SJSA1 (cell line): ENCODE measurements at regions not wholly inside any gene's neighbourhood (a gene's known extent, or its start where the extent isn't known, plus 50 kb on each side); places are given as distances from the start of the nearest gene placed in this dataset.

ENCODE experiments used
- DNase-seq, 2 experiments: peaks; one replicate each; pipeline ENCODE4 v3.0.0-alpha.2; 2015 to 2020; ENCODE audit warnings: low spot score in 2 of 2, low read depth in 1 of 2
- H3K27ac ChIP-seq: fragments of 250-450 bp; sonication (Bioruptor Pico); 2 replicates; pipeline ENCODE4 v1.5.1; 2020; ENCODE audit warnings: mild to moderate bottlenecking, moderate library complexity
- H3K27me3 ChIP-seq: fragments of 250-450 bp; sonication (Bioruptor Pico); replicated peaks from 2 replicates; pipeline ENCODE4 v1.5.1; 2020; ENCODE audit warnings: mild to moderate bottlenecking, moderate library complexity
- H3K36me3 ChIP-seq: fragments of 250-450 bp; sonication (Bioruptor Pico); 2 replicates; pipeline ENCODE4 v1.5.1; 2020; ENCODE audit warnings: mild to moderate bottlenecking
- H3K4me1 ChIP-seq: fragments of 250-450 bp; sonication (Bioruptor Pico); replicated peaks from 2 replicates; pipeline ENCODE4 v1.6.1; 2021; ENCODE audit warnings: mild to moderate bottlenecking
- H3K4me3 ChIP-seq: fragments of 250-450 bp; sonication (Bioruptor Pico); 2 replicates; pipeline ENCODE4 v1.5.1; 2020; ENCODE audit warnings: mild to moderate bottlenecking
- H3K9me3 ChIP-seq: fragments of 250-450 bp; sonication (Bioruptor Pico); replicated peaks from 2 replicates; pipeline ENCODE4 v1.5.1; 2020; ENCODE audit warnings: mild to moderate bottlenecking

DNA sequence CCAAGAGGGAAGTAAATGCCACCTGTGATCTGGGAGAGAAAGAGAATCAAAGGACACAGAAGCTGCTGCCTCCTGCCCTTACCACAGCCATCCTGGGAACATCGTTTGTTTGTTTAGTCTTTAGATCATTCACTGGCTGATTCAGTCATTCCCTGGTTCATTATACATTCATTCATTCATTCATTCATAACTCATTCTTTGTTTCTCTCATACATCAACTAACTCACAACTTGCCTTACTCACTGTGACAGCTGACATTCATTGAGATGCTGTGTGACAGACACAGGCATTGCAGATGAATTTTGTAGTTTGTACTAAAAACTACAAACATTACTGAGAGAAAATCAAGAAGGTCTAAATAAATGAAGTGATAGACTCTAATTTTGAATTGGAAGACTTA is 291.0 kb upstream of the TNRC6C start:
- Histone ChIP-seq H3K9me3 (0 out of 2 replicates have a peak, but pooled peaks cover 6% of the 10 kb centered on the region), H3K4me1 (no peaks in the 10 kb centered on the region), H3K4me3 (no peak overlapping the region), H3K36me3 (no peaks in the 10 kb centered on the region), H3K27me3 (no peaks in the 10 kb centered on the region), H3K27ac (no peak overlapping the region)
- DNase-seq: no peak

DNA sequence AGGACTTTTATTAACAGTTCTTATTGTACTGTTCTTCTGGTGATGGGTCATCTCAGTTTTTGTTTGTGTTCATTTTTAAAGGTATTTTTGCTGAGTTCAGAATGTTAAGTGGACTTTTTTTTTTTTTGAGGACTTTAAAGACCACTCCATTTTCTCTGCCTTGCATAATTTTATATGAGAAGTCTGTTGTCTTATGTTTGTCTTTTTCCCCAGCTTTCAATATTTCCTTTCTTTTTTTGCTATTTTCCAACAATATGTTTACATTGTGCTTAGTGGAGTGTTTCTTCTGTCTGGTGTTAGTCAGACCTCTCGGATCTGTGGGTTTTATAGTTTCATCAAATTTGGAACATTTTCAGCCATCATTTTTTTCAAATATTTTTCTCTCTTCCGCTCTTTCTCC is 290.0 kb upstream of the TNRC6C start:
- DNase-seq: no peak

GRCh38 chr17:77670173-77670572 is 288.3 kb upstream of the TNRC6C start:
- no peaks in the 10 kb centered on the region for H3K4me1 ChIP-seq
- H3K9me3 ChIP-seq: 0 out of 2 replicates have a peak, but pooled peaks cover 6% of the 10 kb centered on the region
- no peak overlapping the region for H3K27ac ChIP-seq
- no peak overlapping the region for H3K4me3 ChIP-seq
- no peak for DNase-seq
- 0 out of 2 replicates have a peak, but pooled peaks cover 3% of the 10 kb centered on the region for H3K27me3 ChIP-seq
- H3K36me3 ChIP-seq: no peaks in the 10 kb centered on the region

More for the DNA sequence above, 290.0 kb upstream of the TNRC6C start:
- H3K9me3 ChIP-seq: 0 out of 2 replicates have a peak, but pooled peaks cover 6% of the 10 kb centered on the region
- H3K4me1 ChIP-seq: no peaks in the 10 kb centered on the region
- H3K27ac ChIP-seq: no peak overlapping the region
- no peaks in the 10 kb centered on the region for H3K27me3 ChIP-seq
- H3K4me3 ChIP-seq: no peak overlapping the region
- no peaks in the 10 kb centered on the region for H3K36me3 ChIP-seq

GRCh38 chr17:77674358-77674757 is 284.1 kb upstream of the TNRC6C start:
- Histone ChIP-seq H3K4me1 (no peaks in the 10 kb centered on the region), H3K36me3 (no peaks in the 10 kb centered on the region), H3K4me3 (no peak overlapping the region), H3K9me3 (no peaks in the 10 kb centered on the region), H3K27ac (no peak overlapping the region), H3K27me3 (peaks cover 18% of the 10 kb centered on the region)
- no peak for DNase-seq

DNA sequence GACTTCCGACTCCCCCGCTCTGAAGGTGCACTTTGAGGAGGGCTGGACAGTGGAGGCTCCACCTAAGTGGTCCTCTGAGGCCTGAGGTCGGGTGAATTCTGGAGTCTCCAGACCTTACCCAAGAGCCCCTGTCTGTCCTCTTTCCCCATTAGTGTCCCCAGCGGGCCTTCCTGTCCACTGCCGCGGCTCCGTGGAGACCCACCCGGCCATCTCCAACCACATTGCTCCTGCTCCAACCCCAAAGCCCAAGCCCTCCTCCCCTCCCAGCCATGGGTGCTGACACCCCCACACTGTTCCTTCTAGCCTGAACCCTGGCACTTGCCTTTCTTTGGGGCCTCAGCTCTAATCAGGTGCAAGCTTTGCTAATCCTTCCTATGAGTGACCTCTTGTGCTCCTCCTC is 283.1 kb upstream of the TNRC6C start:
- Histone ChIP-seq H3K36me3 (no peaks in the 10 kb centered on the region), H3K27me3 (peaks cover 18% of the 10 kb centered on the region), H3K27ac (no peak overlapping the region), H3K4me3 (no peak overlapping the region), H3K4me1 (no peaks in the 10 kb centered on the region), H3K9me3 (no peaks in the 10 kb centered on the region)
- no peak for DNase-seq

- no peak overlapping the region for H3K27ac ChIP-seq
- no peaks in the 10 kb centered on the region for H3K4me1 ChIP-seq
- no peak overlapping the region for H3K4me3 ChIP-seq
- no peak for DNase-seq
- H3K9me3 ChIP-seq: no peaks in the 10 kb centered on the region
- H3K36me3 ChIP-seq: no peaks in the 10 kb centered on the region
- H3K27me3 ChIP-seq: peaks cover 18% of the 10 kb centered on the region
Observed at GRCh38 chr17:77675816-77676215, 282.7 kb upstream of the TNRC6C start.

GRCh38 chr17:77676237-77676661 is 282.3 kb upstream of the TNRC6C start:
- Histone ChIP-seq H3K36me3 (no peaks in the 10 kb centered on the region), H3K27me3 (peaks cover 18% of the 10 kb centered on the region), H3K4me3 (no peak overlapping the region), H3K27ac (no peak overlapping the region), H3K4me1 (no peaks in the 10 kb centered on the region), H3K9me3 (no peaks in the 10 kb centered on the region)
- no peak for DNase-seq

DNA sequence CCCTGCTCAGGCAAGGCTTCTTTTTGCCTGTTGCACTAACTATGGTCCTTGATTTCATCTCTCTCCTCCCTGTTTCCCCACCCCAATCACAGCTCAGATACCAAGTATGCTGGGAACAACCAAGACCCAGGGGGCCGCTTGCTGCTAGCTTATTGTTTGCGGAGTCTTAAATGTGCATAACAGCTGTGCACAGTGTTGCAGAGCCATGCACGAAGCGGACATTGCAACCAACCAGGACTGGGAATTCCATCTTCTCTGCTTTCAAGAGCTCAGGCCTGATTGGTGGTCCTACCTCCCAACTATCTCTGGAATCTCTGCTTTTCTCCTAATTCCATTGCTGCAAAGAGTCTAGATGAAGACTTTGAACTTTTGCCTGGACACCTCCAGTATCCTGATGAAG is 281.3 kb upstream of the TNRC6C start:
- H3K9me3 ChIP-seq: no peaks in the 10 kb centered on the region
- no peak overlapping the region for H3K4me3 ChIP-seq
- no peak overlapping the region for H3K27ac ChIP-seq
- no peaks in the 10 kb centered on the region for H3K36me3 ChIP-seq
- no peak for DNase-seq
- peaks cover 18% of the 10 kb centered on the region for H3K27me3 ChIP-seq
- no peaks in the 10 kb centered on the region for H3K4me1 ChIP-seq

DNA sequence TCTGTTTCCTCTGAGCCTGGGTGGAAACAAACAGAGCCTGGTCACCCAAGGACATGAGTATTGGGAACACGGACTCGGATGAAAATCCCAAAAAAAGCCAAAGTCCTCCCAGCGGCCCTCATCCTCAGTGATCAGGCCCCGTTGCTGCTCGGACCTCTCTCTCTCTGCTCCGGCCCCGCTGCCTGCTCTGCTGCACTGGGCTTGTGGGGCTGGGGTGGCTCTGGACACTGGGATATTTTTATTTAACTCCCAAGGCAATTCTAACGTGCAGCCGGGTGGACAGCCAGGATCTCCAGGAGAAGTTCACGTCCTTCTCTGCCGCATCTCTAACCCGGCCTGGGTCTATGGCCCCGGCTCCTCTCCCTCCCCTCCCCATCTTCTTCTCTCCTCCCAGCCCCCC is 280.9 kb upstream of the TNRC6C start:
- no peak for DNase-seq
- H3K36me3 ChIP-seq: no peaks in the 10 kb centered on the region
- peaks cover 18% of the 10 kb centered on the region for H3K27me3 ChIP-seq
- no peaks in the 10 kb centered on the region for H3K9me3 ChIP-seq
- H3K27ac ChIP-seq: no peak overlapping the region
- no peaks in the 10 kb centered on the region for H3K4me1 ChIP-seq
- H3K4me3 ChIP-seq: no peak overlapping the region

DNA sequence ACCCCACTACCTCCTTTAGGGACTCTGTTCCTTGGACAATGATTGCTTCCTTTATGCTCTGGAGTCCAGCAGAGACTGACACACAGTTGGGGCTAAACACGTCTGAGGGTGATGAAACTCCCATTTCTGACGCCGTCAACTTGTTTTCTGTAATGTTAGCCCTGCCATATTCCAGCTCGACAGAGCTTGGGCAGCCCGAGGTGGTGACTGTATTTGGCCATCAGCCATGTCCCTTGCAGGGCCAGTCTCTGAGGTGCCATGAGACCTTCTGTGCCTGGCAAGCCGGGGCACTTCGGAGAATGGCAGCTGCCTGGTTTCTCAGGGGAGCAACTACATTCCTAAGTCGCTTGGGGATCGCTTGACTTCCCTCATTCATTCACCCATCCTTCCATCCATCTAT is 278.9 kb upstream of the TNRC6C start:
- Histone ChIP-seq H3K4me3 (no peak overlapping the region), H3K27me3 (peaks cover 18% of the 10 kb centered on the region), H3K9me3 (no peaks in the 10 kb centered on the region), H3K36me3 (no peaks in the 10 kb centered on the region), H3K27ac (no peak overlapping the region), H3K4me1 (no peaks in the 10 kb centered on the region)
- no peak for DNase-seq

DNA sequence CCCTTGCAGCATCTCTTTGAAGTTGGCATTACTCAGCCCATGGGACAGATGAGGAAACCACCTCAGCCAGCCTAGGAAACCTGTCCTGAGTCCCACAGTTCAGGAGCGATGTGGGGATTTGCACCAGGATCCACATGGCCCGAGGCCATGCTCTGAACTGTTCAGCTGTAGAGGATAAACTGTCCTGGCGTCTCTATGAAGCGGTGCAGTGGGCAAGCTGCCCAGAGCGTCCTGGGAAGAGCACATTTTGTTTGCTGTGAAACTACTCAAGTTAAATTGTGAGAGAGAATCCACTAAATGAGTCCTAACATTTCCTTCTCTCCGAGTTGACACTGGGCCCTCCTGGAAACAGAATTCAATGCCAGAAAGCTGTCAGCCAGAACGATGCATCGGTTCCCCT is 276.6 kb upstream of the TNRC6C start:
- H3K36me3 ChIP-seq: no peaks in the 10 kb centered on the region
- no peak overlapping the region for H3K4me3 ChIP-seq
- H3K27me3 ChIP-seq: peaks cover 17% of the 10 kb centered on the region; the same call in 1 of the 2 replicates
- DNase-seq: no peak
- H3K27ac ChIP-seq: no peak overlapping the region
- no peaks in the 10 kb centered on the region for H3K4me1 ChIP-seq
- H3K9me3 ChIP-seq: 0 out of 2 replicates have a peak, but pooled peaks cover 4% of the 10 kb centered on the region

GRCh38 chr17:77684803-77685798 is 273.4 kb upstream of the TNRC6C start:
- no peak for DNase-seq
- H3K4me1 ChIP-seq: no peaks in the 10 kb centered on the region
- no peaks in the 10 kb centered on the region for H3K36me3 ChIP-seq
- no peak overlapping the region for H3K4me3 ChIP-seq
- H3K27me3 ChIP-seq: peaks cover 12% of the 10 kb centered on the region
- no peak overlapping the region for H3K27ac ChIP-seq
- 0 out of 2 replicates have a peak, but pooled peaks cover 4% of the 10 kb centered on the region for H3K9me3 ChIP-seq

- H3K4me3 ChIP-seq: no peak overlapping the region
- no peaks in the 10 kb centered on the region for H3K4me1 ChIP-seq
- H3K27me3 ChIP-seq: peaks cover 21% of the 10 kb centered on the region
- no peaks in the 10 kb centered on the region for H3K36me3 ChIP-seq
- 0 out of 2 replicates have a peak, but pooled peaks cover 4% of the 10 kb centered on the region for H3K9me3 ChIP-seq
- H3K27ac ChIP-seq: no peak overlapping the region
- no peak for DNase-seq
Observed at GRCh38 chr17:77685881-77686486, 272.5 kb upstream of the TNRC6C start.

GRCh38 chr17:77686903-77687302 is 271.6 kb upstream of the TNRC6C start:
- no peak for DNase-seq
- no peaks in the 10 kb centered on the region for H3K36me3 ChIP-seq
- 0 out of 2 replicates have a peak, but pooled peaks cover 4% of the 10 kb centered on the region for H3K9me3 ChIP-seq
- H3K4me3 ChIP-seq: no peak overlapping the region
- no peaks in the 10 kb centered on the region for H3K4me1 ChIP-seq
- peaks cover 30% of the 10 kb centered on the region for H3K27me3 ChIP-seq
- H3K27ac ChIP-seq: no peak overlapping the region
